ENCODE measurements at regions not wholly inside any gene's neighbourhood (a gene's known extent, or its start where the extent isn't known, plus 50 kb on each side); places are given as distances from the start of the nearest gene placed in this dataset.

DNA sequence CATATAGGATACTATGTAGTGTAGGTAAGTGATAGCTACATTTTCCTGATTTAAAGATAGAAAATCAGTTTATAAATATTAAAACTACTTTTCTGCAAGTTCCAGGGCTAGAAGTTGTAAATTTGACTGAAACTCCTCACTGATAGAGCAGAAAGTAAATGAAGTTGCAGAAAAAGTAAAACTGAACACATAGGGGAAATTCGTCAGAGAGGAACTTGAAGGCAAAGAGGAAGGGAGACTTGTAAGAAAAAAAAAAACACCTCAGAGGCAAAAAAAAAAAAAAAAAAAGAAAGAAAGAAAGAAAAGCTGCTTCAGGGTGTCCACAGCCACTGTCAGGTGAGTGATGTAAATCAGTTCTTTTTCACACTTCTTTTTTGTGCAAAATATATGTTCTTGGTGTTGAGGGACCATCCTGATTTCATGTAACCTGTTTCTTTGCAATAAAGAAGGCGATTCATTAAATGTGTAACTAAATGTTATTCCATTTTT, 336.2 kb upstream of the ZNF462 start:
- DNase-seq (ENCODE audit: low read depth), result no peak

DNA sequence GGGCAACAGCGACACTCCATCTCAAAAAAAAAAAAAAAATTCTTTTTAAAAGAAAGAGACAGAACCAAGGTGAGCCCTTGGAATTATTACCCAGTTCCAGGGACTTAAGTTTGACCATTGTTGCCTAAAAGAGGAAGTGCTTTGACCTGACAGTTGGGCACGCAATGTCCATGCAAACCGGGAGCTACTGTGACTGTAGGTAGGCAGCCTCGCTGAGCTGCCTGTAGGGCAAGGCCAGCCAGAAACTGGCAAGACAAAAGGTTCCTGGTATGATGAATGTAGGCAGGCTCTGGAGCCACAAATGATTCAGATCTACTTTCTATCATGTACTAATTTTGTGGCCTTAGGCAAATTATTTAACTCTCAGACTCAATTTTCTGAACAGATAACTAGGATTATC, 334.8 kb upstream of the ZNF462 start:
- no peak for DNase-seq (ENCODE audit: low read depth)

GRCh38 chr9:106529616-106530015, 333.4 kb upstream of the ZNF462 start:
- peak; percentile 1 for DNase-seq (ENCODE audit: low read depth)

DNA sequence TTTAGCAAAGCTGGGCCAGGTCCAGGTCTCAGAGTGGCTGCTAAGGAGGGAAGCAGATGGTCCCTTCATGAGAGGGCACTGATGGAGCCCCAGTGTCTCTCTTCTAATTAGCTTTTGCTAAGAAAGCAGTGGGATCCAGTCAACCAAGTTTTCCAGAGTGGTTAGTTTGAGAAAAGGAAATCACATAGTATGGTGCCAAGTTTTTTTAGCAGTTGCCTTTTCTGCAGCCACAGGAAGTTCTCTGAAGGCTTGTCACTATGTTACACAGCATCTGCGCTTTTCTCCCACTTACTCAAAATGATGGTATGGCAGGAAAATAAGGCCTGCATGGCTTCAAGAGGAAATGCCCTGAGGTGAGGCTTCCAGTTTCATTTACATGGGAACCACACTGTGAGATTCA, 331.5 kb upstream of the ZNF462 start:
- no peak for DNase-seq (ENCODE audit: low read depth)

GRCh38 chr9:106532306-106533015, 330.5 kb upstream of the ZNF462 start:
- DNase-seq (ENCODE audit: low read depth), result no peak

DNA sequence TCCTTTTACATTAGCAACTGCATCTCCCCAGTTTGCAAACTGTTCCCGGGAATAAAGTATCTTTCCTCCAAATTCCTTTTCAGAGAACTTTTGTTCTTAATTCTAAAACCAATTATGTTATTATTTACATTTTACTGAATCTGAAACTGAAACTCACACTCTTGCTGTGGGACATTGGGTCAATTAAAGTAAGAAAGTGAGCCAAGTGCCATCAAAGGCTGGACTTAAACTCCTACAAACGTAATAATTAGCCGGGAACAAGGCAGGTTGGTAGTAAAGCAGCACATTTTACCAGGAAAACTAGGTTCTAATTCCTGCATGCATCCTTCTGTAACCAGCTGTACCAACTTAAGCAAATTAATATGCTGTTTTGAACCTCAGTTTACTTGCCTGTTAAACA, 328.2 kb upstream of the ZNF462 start:
- no peak for DNase-seq (ENCODE audit: low read depth)

GRCh38 chr9:106535439-106535838, 327.5 kb upstream of the ZNF462 start:
- no peak for DNase-seq (ENCODE audit: low read depth)

GRCh38 chr9:106557996-106558667, 304.8 kb upstream of the ZNF462 start:
- DNase-seq (ENCODE audit: low read depth), result no peak

GRCh38 chr9:106560540-106560939, 302.4 kb upstream of the ZNF462 start:
- DNase-seq (ENCODE audit: low read depth), result no peak

- DNase-seq (ENCODE audit: low read depth), result no peak
These were observed 287.1 kb upstream of the ZNF462 start for GRCh38 chr9:106575823-106576222.

GRCh38 chr9:106576232-106576760, 286.7 kb upstream of the ZNF462 start:
- DNase-seq (ENCODE audit: low read depth), result no peak

- no peak for DNase-seq (ENCODE audit: low read depth)
These were observed 285.8 kb upstream of the ZNF462 start for GRCh38 chr9:106577121-106577520.

- DNase-seq (ENCODE audit: low read depth), result no peak
These were observed 282.4 kb upstream of the ZNF462 start for GRCh38 chr9:106580546-106580945.

GRCh38 chr9:106581973-106582372, 281.0 kb upstream of the ZNF462 start:
- no peak for DNase-seq (ENCODE audit: low read depth)

- DNase-seq (ENCODE audit: low read depth), result no peak
These were observed 279.2 kb upstream of the ZNF462 start for GRCh38 chr9:106583751-106584150.

GRCh38 chr9:106587042-106587441, 275.9 kb upstream of the ZNF462 start:
- DNase-seq (ENCODE audit: low read depth), result peak; percentile 15

DNA sequence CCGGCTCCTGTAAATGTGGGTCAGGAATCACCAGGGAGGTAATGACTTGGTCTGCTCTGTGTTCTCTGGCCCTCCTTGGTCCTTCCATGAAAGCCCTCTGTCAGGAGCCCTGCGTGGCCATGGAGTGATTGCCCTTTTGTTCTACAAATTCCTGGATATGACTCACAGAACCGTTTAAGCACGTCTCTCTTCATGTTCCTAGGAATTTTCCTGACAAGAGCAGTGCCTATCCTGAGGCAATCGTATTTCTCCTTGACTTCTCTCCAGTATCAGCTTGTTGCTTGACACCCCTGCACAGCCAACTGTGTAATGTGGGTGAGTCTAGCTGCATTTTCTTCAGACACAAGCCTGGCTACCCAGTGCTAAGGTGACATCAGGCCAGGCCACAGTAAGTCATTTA, 274.3 kb upstream of the ZNF462 start:
- DNase-seq (ENCODE audit: low read depth), result peak; percentile 53

GRCh38 chr9:106590759-106591505, 272.0 kb upstream of the ZNF462 start:
- DNase-seq (ENCODE audit: low read depth), result no peak

DNA sequence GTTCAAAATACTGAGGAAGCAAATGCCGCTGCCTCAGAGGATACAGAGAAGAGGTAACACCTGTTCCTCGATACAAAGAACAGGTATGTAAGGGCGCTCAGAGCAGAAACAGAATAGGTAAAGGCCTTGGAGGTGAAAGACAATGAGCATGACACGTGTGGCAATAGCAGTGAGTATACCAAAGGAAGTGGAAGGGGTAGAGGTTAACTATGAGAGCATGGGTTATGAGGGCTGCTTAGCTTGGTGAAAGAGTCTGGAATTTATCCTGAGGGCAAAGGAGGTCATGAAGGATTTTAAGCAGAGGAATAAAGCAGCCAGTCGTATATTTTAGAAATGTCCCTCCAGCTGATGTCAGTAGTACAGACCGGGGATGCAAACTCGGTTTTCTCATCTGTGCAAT, 269.8 kb upstream of the ZNF462 start:
- no peak for DNase-seq (ENCODE audit: low read depth)

DNA sequence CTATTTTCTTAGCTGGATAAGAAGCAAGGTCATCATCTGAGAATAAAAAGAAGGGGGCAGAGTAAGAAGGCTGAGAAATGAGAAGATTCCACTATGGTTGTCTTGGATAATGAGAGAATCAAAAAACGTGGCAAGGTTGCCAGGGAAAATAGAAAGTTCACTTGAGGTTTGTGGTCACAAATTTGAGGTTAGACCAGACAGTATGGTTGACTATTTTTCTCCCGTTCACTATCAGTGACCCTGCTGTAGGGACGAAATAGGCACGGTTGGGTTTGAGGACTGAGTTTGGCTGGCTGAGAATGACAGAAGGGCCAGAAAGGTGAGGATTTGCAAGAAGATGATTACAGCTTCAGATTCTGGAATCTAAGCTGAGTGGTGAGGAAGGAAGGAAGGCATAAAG, 266.0 kb upstream of the ZNF462 start:
- DNase-seq (ENCODE audit: low read depth), result no peak

- DNase-seq (ENCODE audit: low read depth), result no peak
These were observed 261.9 kb upstream of the ZNF462 start for GRCh38 chr9:106600955-106601560.

GRCh38 chr9:106602344-106602743, 260.6 kb upstream of the ZNF462 start:
- DNase-seq (ENCODE audit: low read depth), result no peak

Measured in M059J (cell line).